GM12891 (cell line): ENCODE measurements at regions not wholly inside any gene's neighbourhood (a gene's known extent, or its start where the extent isn't known, plus 50 kb on each side); places are given as distances from the start of the nearest gene placed in this dataset.

Source experiments
- POLR2A ChIP-seq: IDR thresholded peaks from 2 replicates; pipeline ENCODE4 v1.6.1; 2011; ENCODE audit warnings: low read depth, low read length, control low read depth
- POLR2AphosphoS5 ChIP-seq: IDR thresholded peaks from 2 replicates; pipeline ENCODE4 v1.6.1; 2011; ENCODE audit warnings: low read depth, low read length, control low read depth

DNA sequence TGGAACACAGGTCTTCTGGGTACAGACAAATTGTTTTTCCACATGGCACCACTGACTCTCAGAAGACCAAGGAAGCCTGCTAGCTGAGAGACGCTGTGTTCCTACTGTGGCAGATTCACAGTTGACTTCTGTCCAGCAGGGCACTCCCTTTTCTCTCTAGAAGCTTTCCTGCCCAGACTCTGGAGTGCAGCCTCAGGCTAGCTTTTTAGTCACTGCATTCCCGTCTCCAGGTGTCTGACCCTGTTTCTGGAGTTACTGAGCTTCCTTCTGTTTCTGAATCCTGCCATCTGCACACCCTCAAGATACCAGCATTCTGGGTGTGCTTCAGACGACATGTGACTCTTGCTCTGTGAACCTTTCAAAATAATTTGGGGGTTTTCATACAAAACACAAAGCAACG is 125.1 kb downstream of the TMEM200C start:
- TF ChIP-seq POLR2A (no peak), POLR2AphosphoS5 (no peak)
